ENCODE measurements at regions not wholly inside any gene's neighbourhood (a gene's known extent, or its start where the extent isn't known, plus 50 kb on each side); places are given as distances from the start of the nearest gene placed in this dataset.

DNA sequence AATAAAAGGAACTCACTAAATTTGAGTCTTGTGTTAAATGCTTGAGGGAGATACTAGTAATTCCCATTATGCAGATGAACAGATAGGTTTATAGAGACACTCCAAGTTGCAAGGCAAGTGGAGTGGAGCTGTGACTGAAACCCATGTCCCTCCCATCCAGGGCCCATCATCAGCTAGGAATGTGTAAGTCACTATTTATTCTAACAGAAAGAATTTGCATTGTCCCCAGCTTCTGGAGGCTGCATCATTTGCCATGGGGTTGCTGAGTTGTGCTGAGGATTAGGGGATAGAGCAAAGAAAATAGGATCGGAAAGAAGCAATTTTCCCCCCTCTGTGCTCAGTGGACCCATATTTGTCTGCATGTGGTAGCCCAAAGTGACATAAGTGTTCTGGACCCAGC is 197.4 kb upstream of the RGMA start:
- FAIRE-seq = no peak
- Histone ChIP-seq H3K4me1 (ENCODE audit: insufficient read depth, low read length) (no peaks in the 10 kb centered on the region), H2AFZ (ENCODE audit: low read depth, low read length) (no peak overlapping the region), H3K9me3 (ENCODE audit: insufficient read depth, low read depth, low read length) (no peaks in the 10 kb centered on the region), H3K27me3 (ENCODE audit: insufficient read depth, low read length) (no peaks in the 10 kb centered on the region), H4K20me1 (ENCODE audit: insufficient read depth, low read length) (no peaks in the 10 kb centered on the region), H3K4me3 (ENCODE audit: insufficient read depth, low read depth, low read length) (no peak overlapping the region), H3K27ac (ENCODE audit: low read depth, low read length) (no peak overlapping the region), H3K36me3 (ENCODE audit: insufficient read depth, low read length) (no peaks in the 10 kb centered on the region), H3K9ac (ENCODE audit: low read length) (no peak overlapping the region), H3K79me2 (ENCODE audit: insufficient read depth, low read length) (no peaks in the 10 kb centered on the region), H3K4me2 (ENCODE audit: low read length) (no peak overlapping the region)
- Mint-ChIP-seq H3K9me3 (ENCODE audit: unreplicated experiment) (no peaks in the 10 kb centered on the region), H3K36me3 (ENCODE audit: low read depth, unreplicated experiment) (no peaks in the 10 kb centered on the region), H3K27me3 (ENCODE audit: low read depth, unreplicated experiment) (peaks cover 16% of the 10 kb centered on the region), H3K4me3 (ENCODE audit: unreplicated experiment) (no peak overlapping the region), H3K4me1 (ENCODE audit: low read depth, unreplicated experiment) (peaks cover 4% of the 10 kb centered on the region), H3K27ac (ENCODE audit: unreplicated experiment) (no peak overlapping the region)
- no peak for TF ChIP-seq EZH2 (IDR thresholded peaks at IDR 0.05; ENCODE audit: insufficient read depth, low read length)
- TF ChIP-seq, protein P1, sequence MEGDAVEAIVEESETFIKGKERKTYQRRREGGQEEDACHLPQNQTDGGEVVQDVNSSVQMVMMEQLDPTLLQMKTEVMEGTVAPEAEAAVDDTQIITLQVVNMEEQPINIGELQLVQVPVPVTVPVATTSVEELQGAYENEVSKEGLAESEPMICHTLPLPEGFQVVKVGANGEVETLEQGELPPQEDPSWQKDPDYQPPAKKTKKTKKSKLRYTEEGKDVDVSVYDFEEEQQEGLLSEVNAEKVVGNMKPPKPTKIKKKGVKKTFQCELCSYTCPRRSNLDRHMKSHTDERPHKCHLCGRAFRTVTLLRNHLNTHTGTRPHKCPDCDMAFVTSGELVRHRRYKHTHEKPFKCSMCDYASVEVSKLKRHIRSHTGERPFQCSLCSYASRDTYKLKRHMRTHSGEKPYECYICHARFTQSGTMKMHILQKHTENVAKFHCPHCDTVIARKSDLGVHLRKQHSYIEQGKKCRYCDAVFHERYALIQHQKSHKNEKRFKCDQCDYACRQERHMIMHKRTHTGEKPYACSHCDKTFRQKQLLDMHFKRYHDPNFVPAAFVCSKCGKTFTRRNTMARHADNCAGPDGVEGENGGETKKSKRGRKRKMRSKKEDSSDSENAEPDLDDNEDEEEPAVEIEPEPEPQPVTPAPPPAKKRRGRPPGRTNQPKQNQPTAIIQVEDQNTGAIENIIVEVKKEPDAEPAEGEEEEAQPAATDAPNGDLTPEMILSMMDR (IDR thresholded peaks at IDR 0.05; ENCODE audit: insufficient read depth, low read depth, low read length) = no peak
- no peak for DNase-seq (ENCODE audit: low read depth)

GRCh38 chr15:93283854-93284253 is 194.8 kb upstream of the RGMA start:
- Histone ChIP-seq H4K20me1 (ENCODE audit: insufficient read depth, low read length) (no peaks in the 10 kb centered on the region), H3K36me3 (ENCODE audit: insufficient read depth, low read length) (no peaks in the 10 kb centered on the region), H3K4me3 (ENCODE audit: insufficient read depth, low read depth, low read length) (no peak overlapping the region), H3K27me3 (ENCODE audit: insufficient read depth, low read length) (peaks cover 3% of the 10 kb centered on the region), H3K9ac (ENCODE audit: low read length) (no peak overlapping the region), H3K27ac (ENCODE audit: low read depth, low read length) (no peak overlapping the region), H3K4me1 (ENCODE audit: insufficient read depth, low read length) (no peaks in the 10 kb centered on the region), H3K79me2 (ENCODE audit: insufficient read depth, low read length) (no peaks in the 10 kb centered on the region), H3K4me2 (ENCODE audit: low read length) (no peak overlapping the region), H2AFZ (ENCODE audit: low read depth, low read length) (no peak overlapping the region), H3K9me3 (ENCODE audit: insufficient read depth, low read depth, low read length) (no peaks in the 10 kb centered on the region)
- Mint-ChIP-seq H3K4me3 (ENCODE audit: unreplicated experiment) (no peak overlapping the region), H3K27me3 (ENCODE audit: low read depth, unreplicated experiment) (peaks cover 21% of the 10 kb centered on the region), H3K27ac (ENCODE audit: unreplicated experiment) (no peak overlapping the region), H3K4me1 (ENCODE audit: low read depth, unreplicated experiment) (peaks cover 4% of the 10 kb centered on the region), H3K9me3 (ENCODE audit: unreplicated experiment) (peaks cover 5% of the 10 kb centered on the region), H3K36me3 (ENCODE audit: low read depth, unreplicated experiment) (no peaks in the 10 kb centered on the region)
- FAIRE-seq (no peak), DNase-seq (ENCODE audit: low read depth) (no peak)
- TF ChIP-seq EZH2 (IDR thresholded peaks at IDR 0.05; ENCODE audit: insufficient read depth, low read length) = no peak
- TF ChIP-seq, protein P1 (IDR thresholded peaks at IDR 0.05; ENCODE audit: insufficient read depth, low read depth, low read length) = no peak

- H2AFZ ChIP-seq (ENCODE audit: low read depth, low read length) = no peak overlapping the region
- no peak overlapping the region for H3K4me3 Mint-ChIP-seq (ENCODE audit: unreplicated experiment)
- no peak overlapping the region for H3K4me3 ChIP-seq (ENCODE audit: insufficient read depth, low read depth, low read length)
- no peak overlapping the region for H3K4me2 ChIP-seq (ENCODE audit: low read length)
- H3K27ac Mint-ChIP-seq (ENCODE audit: unreplicated experiment) = no peak overlapping the region
- TF ChIP-seq, protein P1 (IDR thresholded peaks at IDR 0.05; ENCODE audit: insufficient read depth, low read depth, low read length) = no peak
- no peak for TF ChIP-seq EZH2 (IDR thresholded peaks at IDR 0.05; ENCODE audit: insufficient read depth, low read length)
- H3K36me3 Mint-ChIP-seq (ENCODE audit: low read depth, unreplicated experiment) = no peaks in the 10 kb centered on the region
- peaks cover 4% of the 10 kb centered on the region for H3K4me1 Mint-ChIP-seq (ENCODE audit: low read depth, unreplicated experiment)
- DNase-seq (ENCODE audit: low read depth) (no peak), FAIRE-seq (no peak)
- no peaks in the 10 kb centered on the region for H4K20me1 ChIP-seq (ENCODE audit: insufficient read depth, low read length)
- no peaks in the 10 kb centered on the region for H3K79me2 ChIP-seq (ENCODE audit: insufficient read depth, low read length)
- H3K9me3 ChIP-seq (ENCODE audit: insufficient read depth, low read depth, low read length) = no peaks in the 10 kb centered on the region
- no peaks in the 10 kb centered on the region for H3K36me3 ChIP-seq (ENCODE audit: insufficient read depth, low read length)
- peaks cover 3% of the 10 kb centered on the region for H3K27me3 ChIP-seq (ENCODE audit: insufficient read depth, low read length)
- peaks cover 5% of the 10 kb centered on the region for H3K9me3 Mint-ChIP-seq (ENCODE audit: unreplicated experiment)
- H3K9ac ChIP-seq (ENCODE audit: low read length) = no peak overlapping the region
- H3K4me1 ChIP-seq (ENCODE audit: insufficient read depth, low read length) = no peaks in the 10 kb centered on the region
- H3K27ac ChIP-seq (ENCODE audit: low read depth, low read length) = no peak overlapping the region
- peaks cover 26% of the 10 kb centered on the region for H3K27me3 Mint-ChIP-seq (ENCODE audit: low read depth, unreplicated experiment)
Observed at GRCh38 chr15:93282808-93283207, 193.8 kb upstream of the RGMA start.
